GM18519 (cell line): ENCODE measurements at regions not wholly inside any gene's neighbourhood (a gene's known extent, or its start where the extent isn't known, plus 50 kb on each side); places are given as distances from the start of the nearest gene placed in this dataset.
A peak's percentile ranks its signal among the peaks of the same experiment; 100 is the strongest.
"Not testable (repeated sequence)": the region's sequence is repeated elsewhere in the genome, so short reads cannot be mapped to it uniquely, and the experiment has no call there.

ENCODE experiments used
- ATAC-seq: cut with Tn5 transposase; IDR thresholded peaks from one replicate; pipeline ENCODE4 v1.9.1; 2021; ENCODE audit warnings: mild to moderate bottlenecking, moderate library complexity; ENCODE audit not compliant: unreplicated experiment, low FRiP score

- ATAC-seq, result no peak
These were observed 402.5 kb upstream of the FAM98A start for GRCh38 chr2:34001557-34001956.

- no peak for ATAC-seq
These were observed 385.0 kb upstream of the FAM98A start for GRCh38 chr2:33984131-33984530.

- ATAC-seq, result no peak
These were observed 379.4 kb upstream of the FAM98A start for GRCh38 chr2:33978471-33978870.

- ATAC-seq, result no peak
These were observed 376.4 kb upstream of the FAM98A start for GRCh38 chr2:33975498-33975897.

- no peak for ATAC-seq
These were observed 368.0 kb upstream of the FAM98A start for GRCh38 chr2:33967103-33967502.

GRCh38 chr2:33958591-33958990 lies 359.5 kb upstream of the FAM98A start:
- ATAC-seq, result no peak

GRCh38 chr2:33949371-33949770 lies 350.3 kb upstream of the FAM98A start:
- ATAC-seq, result no peak

GRCh38 chr2:33946193-33946592 lies 347.1 kb upstream of the FAM98A start:
- ATAC-seq, result no peak

GRCh38 chr2:33933203-33933602 lies 334.1 kb upstream of the FAM98A start:
- no peak for ATAC-seq

GRCh38 chr2:33931164-33931563 lies 332.1 kb upstream of the FAM98A start:
- no peak for ATAC-seq

GRCh38 chr2:33929467-33929866 lies 330.4 kb upstream of the FAM98A start:
- ATAC-seq, result peak; percentile 85

GRCh38 chr2:33927756-33928155 lies 328.7 kb upstream of the FAM98A start:
- ATAC-seq, result no peak

- no peak for ATAC-seq
These were observed 326.2 kb upstream of the FAM98A start for GRCh38 chr2:33925311-33925710.

GRCh38 chr2:33924586-33925169 lies 325.6 kb upstream of the FAM98A start:
- no peak for ATAC-seq

- ATAC-seq, result no peak
These were observed 318.2 kb upstream of the FAM98A start for GRCh38 chr2:33917252-33917651.

- no peak for ATAC-seq
These were observed 314.0 kb upstream of the FAM98A start for GRCh38 chr2:33913071-33913616.

GRCh38 chr2:33911327-33911726 lies 312.2 kb upstream of the FAM98A start:
- ATAC-seq, result no peak

GRCh38 chr2:33909945-33910695 lies 311.0 kb upstream of the FAM98A start:
- no peak for ATAC-seq

- no peak for ATAC-seq
These were observed 308.8 kb upstream of the FAM98A start for GRCh38 chr2:33907866-33908265.

- not testable (repeated sequence) for ATAC-seq
These were observed 307.0 kb upstream of the FAM98A start for GRCh38 chr2:33906129-33906528.

- ATAC-seq, result no peak
These were observed 305.7 kb upstream of the FAM98A start for GRCh38 chr2:33904801-33905200.

- no peak for ATAC-seq
These were observed 304.6 kb upstream of the FAM98A start for GRCh38 chr2:33903701-33904100.
